IPS-18a (cell line): ENCODE measurements at regions not wholly inside any gene's neighbourhood (a gene's known extent, or its start where the extent isn't known, plus 50 kb on each side); places are given as distances from the start of the nearest gene placed in this dataset.

Source experiments
- H3K27ac ChIP-seq: one replicate; pipeline ENCODE4 v1.5.1; 2013; ENCODE audit warnings: low read length
- H3K27me3 ChIP-seq: one replicate; pipeline ENCODE4 v1.6.1; 2013; ENCODE audit warnings: mild to moderate bottlenecking, low read length; ENCODE audit not compliant: control insufficient read depth, insufficient read depth
- H3K36me3 ChIP-seq: one replicate; pipeline ENCODE4 v1.6.1; 2013; ENCODE audit warnings: low read depth, low read length; ENCODE audit not compliant: control insufficient read depth
- H3K4me1 ChIP-seq: one replicate; pipeline ENCODE4 v1.6.1; 2013; ENCODE audit warnings: low read depth, low read length; ENCODE audit not compliant: control insufficient read depth
- H3K4me3 ChIP-seq: one replicate; pipeline ENCODE4 v1.5.1; 2013; ENCODE audit warnings: low read length
- H3K9ac ChIP-seq: one replicate; pipeline ENCODE4 v1.6.1; 2013; ENCODE audit warnings: mild to moderate bottlenecking, low read length, moderate library complexity
- H3K9me3 ChIP-seq: one replicate; pipeline ENCODE4 v1.6.1; 2013; ENCODE audit warnings: low read depth, low read length; ENCODE audit not compliant: control insufficient read depth

- Histone ChIP-seq H3K9ac (no peak overlapping the region), H3K27me3 (no peaks in the 10 kb centered on the region), H3K4me1 (peaks cover 21% of the 10 kb centered on the region), H3K36me3 (no peaks in the 10 kb centered on the region), H3K9me3 (no peaks in the 10 kb centered on the region), H3K27ac (no peak overlapping the region), H3K4me3 (no peak overlapping the region)
Observed at GRCh38 chr17:34176440-34176839, 78.6 kb upstream of the CCL2 start.

DNA sequence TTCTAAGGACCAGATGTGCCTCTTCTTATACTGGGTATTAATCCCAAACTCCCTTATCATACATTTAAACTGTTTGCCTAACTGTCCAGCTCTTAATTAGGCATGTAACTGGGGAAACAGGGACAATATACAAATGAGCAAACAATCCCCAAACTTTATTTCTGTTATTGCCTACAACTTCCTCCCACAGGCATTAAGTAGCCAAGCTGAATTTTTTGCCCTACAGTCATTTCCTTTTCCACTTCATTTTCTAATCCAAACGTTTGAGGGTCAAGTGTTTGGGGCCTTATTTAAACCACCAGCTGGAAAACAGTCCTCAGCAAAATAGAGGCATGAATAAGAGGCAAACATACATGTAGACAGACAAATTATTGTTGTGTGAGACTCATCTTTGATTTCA is 77.4 kb upstream of the CCL2 start:
- no peak overlapping the region for H3K9ac ChIP-seq
- H3K9me3 ChIP-seq = no peaks in the 10 kb centered on the region
- H3K27me3 ChIP-seq = no peaks in the 10 kb centered on the region
- H3K27ac ChIP-seq = no peak overlapping the region
- no peaks in the 10 kb centered on the region for H3K36me3 ChIP-seq
- no peak overlapping the region for H3K4me3 ChIP-seq
- peaks cover 21% of the 10 kb centered on the region for H3K4me1 ChIP-seq

DNA sequence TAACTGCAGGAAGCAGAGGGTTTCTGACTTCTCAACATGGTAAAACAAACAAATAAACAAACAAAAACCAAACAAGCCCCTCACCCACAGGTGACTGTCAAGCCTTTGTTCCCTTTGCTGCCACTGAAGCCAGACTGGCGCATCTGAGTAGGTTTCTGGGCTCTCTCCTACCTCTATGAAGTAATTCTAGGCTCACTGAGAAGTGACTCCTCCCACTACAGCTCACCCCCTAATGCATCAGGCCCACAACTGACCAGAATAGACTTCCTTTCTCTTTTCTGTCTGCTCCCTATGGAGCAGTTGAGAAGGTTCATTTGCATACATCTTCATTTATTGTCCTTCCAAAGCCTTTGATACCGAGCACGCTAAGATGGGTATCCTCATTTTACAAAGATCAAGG is 77.0 kb upstream of the CCL2 start:
- Histone ChIP-seq H3K27ac (no peak overlapping the region), H3K27me3 (no peaks in the 10 kb centered on the region), H3K36me3 (no peaks in the 10 kb centered on the region), H3K9me3 (no peaks in the 10 kb centered on the region), H3K4me1 (peaks cover 21% of the 10 kb centered on the region), H3K9ac (no peak overlapping the region), H3K4me3 (no peak overlapping the region)

GRCh38 chr17:34182036-34182803 is 72.9 kb upstream of the CCL2 start:
- Histone ChIP-seq H3K9me3 (no peaks in the 10 kb centered on the region), H3K27me3 (no peaks in the 10 kb centered on the region), H3K27ac (no peak overlapping the region), H3K4me1 (peaks cover 21% of the 10 kb centered on the region), H3K36me3 (no peaks in the 10 kb centered on the region), H3K9ac (no peak overlapping the region), H3K4me3 (no peak overlapping the region)

GRCh38 chr17:34195987-34196386 is 59.1 kb upstream of the CCL2 start:
- Histone ChIP-seq H3K27ac (no peak overlapping the region), H3K4me3 (no peak overlapping the region), H3K9ac (no peak overlapping the region), H3K27me3 (no peaks in the 10 kb centered on the region), H3K9me3 (no peaks in the 10 kb centered on the region), H3K4me1 (no peaks in the 10 kb centered on the region), H3K36me3 (no peaks in the 10 kb centered on the region)

DNA sequence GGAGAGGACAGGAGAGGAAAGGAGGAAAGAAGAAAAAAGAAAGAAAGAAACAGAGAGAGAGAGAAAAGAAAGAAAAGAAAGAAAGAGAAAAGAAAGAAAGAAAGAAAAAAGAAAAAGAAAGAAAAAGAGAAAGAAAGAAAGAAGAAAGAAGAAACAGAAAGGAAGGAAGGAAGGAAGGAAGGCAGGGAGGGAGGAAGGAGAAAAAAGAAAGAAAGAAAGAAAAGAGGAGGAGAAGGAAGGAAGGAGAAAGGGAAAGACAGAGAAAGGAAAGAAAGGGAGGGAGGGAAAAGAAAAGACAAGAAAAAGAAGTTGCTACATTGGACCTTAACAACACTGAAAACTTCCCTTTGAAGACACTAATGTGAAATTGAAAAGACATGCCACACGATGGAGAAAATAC is 56.6 kb upstream of the CCL2 start:
- no peaks in the 10 kb centered on the region for H3K4me1 ChIP-seq
- no peaks in the 10 kb centered on the region for H3K27me3 ChIP-seq
- no peak overlapping the region for H3K27ac ChIP-seq

DNA sequence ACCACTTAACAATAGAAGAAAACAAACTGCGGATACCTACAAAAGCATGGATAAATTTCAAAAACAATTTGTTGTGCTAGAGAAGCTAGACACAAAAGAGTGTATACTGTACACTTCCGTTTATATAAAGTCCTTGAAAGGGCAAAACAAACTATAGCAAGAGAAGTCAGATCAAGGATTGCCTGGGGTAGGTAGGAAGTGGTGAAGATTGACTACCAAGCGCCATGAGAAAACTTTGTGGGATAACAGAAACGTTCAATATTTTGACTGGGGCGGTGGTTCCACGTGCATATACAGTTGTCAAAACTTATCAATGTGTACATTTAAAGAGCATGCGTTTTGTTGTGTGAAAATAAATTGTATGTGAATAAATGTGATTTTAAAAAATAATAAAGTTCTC is 55.6 kb upstream of the CCL2 start:
- Histone ChIP-seq H3K36me3 (no peaks in the 10 kb centered on the region), H3K9me3 (no peaks in the 10 kb centered on the region), H3K27me3 (no peaks in the 10 kb centered on the region), H3K4me3 (no peak overlapping the region), H3K27ac (no peak overlapping the region), H3K9ac (no peak overlapping the region), H3K4me1 (no peaks in the 10 kb centered on the region)

More for the DNA sequence above, 56.6 kb upstream of the CCL2 start:
- H3K4me3 ChIP-seq = no peak overlapping the region
- no peaks in the 10 kb centered on the region for H3K9me3 ChIP-seq
- H3K9ac ChIP-seq = no peak overlapping the region
- H3K36me3 ChIP-seq = no peaks in the 10 kb centered on the region

DNA sequence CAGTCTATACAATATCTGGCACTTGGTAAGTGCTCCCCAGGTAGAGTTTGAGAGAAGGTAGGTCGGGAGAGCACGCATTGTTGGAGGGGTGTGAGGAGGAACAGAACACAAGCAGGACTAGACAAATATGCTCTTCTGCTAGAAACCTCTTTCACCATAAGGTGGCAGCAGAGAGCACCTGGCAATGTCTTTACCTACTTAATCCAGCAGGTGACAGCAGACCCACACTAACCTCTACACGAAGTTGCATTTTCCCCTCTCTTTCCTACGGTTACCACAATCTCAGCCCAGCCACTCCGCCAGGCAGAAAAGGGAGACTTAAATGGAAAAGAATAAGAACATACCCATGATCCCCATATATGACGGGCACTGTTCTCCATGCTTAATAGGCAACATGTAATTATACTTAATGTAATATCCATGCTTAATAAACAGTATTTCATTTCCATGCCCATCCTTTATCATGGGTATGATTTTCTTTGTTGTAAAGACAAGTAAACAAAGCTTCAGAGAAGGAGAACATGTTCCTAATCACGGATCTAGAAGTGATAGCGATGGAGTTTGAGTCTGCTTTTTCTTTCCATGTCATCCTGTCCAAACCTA is 55.1 kb upstream of the CCL2 start:
- H3K4me3 ChIP-seq = no peak overlapping the region
- no peaks in the 10 kb centered on the region for H3K9me3 ChIP-seq
- H3K9ac ChIP-seq = no peak overlapping the region
- H3K36me3 ChIP-seq = no peaks in the 10 kb centered on the region
- no peak overlapping the region for H3K27ac ChIP-seq
- H3K4me1 ChIP-seq = no peaks in the 10 kb centered on the region
- no peaks in the 10 kb centered on the region for H3K27me3 ChIP-seq

GRCh38 chr17:34201225-34201624 is 53.9 kb upstream of the CCL2 start:
- Histone ChIP-seq H3K27me3 (no peaks in the 10 kb centered on the region), H3K4me1 (no peaks in the 10 kb centered on the region), H3K9ac (no peak overlapping the region), H3K27ac (no peak overlapping the region), H3K4me3 (no peak overlapping the region), H3K36me3 (no peaks in the 10 kb centered on the region), H3K9me3 (no peaks in the 10 kb centered on the region)

- no peak overlapping the region for H3K4me3 ChIP-seq
- H3K27me3 ChIP-seq = no peaks in the 10 kb centered on the region
Observed at GRCh38 chr17:34201767-34202166, 53.3 kb upstream of the CCL2 start.

GRCh38 chr17:34203018-34203638 is 52.0 kb upstream of the CCL2 start:
- H3K27ac ChIP-seq = no peak overlapping the region
- H3K36me3 ChIP-seq = no peaks in the 10 kb centered on the region
- H3K9ac ChIP-seq = no peak overlapping the region
- no peaks in the 10 kb centered on the region for H3K4me1 ChIP-seq
- no peaks in the 10 kb centered on the region for H3K9me3 ChIP-seq
- no peak overlapping the region for H3K4me3 ChIP-seq
- no peaks in the 10 kb centered on the region for H3K27me3 ChIP-seq

More at GRCh38 chr17:34201767-34202166, 53.3 kb upstream of the CCL2 start:
- Histone ChIP-seq H3K9me3 (no peaks in the 10 kb centered on the region), H3K36me3 (no peaks in the 10 kb centered on the region), H3K4me1 (no peaks in the 10 kb centered on the region), H3K27ac (no peak overlapping the region), H3K9ac (no peak overlapping the region)

GRCh38 chr17:34204402-34204801 is 50.7 kb upstream of the CCL2 start:
- Histone ChIP-seq H3K4me1 (no peaks in the 10 kb centered on the region), H3K36me3 (no peaks in the 10 kb centered on the region), H3K9ac (no peak overlapping the region), H3K27me3 (no peaks in the 10 kb centered on the region), H3K4me3 (no peak overlapping the region), H3K9me3 (no peaks in the 10 kb centered on the region), H3K27ac (no peak overlapping the region)
